CD1c-positive myeloid dendritic cell (primary cell): ENCODE measurements at regions not wholly inside any gene's neighbourhood (a gene's known extent, or its start where the extent isn't known, plus 50 kb on each side); places are given as distances from the start of the nearest gene placed in this dataset.

Source experiments
- DNase-seq: peaks from one replicate; pipeline ENCODE4 v3.0.0-alpha.2; 2016; ENCODE audit errors: extremely low spot score

GRCh38 chr6:8218861-8219260 lies 116.5 kb upstream of the EEF1E1 start:
- no peak for DNase-seq

GRCh38 chr6:8215631-8216030 lies 113.3 kb upstream of the EEF1E1 start:
- DNase-seq: no peak

- no peak for DNase-seq
Observed at GRCh38 chr6:8213995-8214394, 111.6 kb upstream of the EEF1E1 start.

- no peak for DNase-seq
Observed at GRCh38 chr6:8212720-8213434, 110.5 kb upstream of the EEF1E1 start.

DNA sequence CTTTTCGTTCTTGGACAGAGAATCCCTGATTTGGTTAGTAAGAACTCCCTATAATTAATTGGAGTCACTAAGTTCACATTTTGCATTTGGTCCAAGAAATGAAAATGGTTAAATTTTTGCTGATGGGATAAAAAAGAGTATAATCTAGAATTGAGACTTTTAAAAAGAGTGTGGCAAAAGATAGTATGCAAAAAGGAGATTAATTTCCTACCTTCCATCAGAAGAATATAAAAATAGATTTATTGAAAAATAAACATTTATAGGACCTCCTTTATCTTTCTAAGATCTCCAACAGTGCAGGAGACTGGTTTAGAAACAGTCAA lies 105.5 kb upstream of the EEF1E1 start:
- DNase-seq: no peak

DNA sequence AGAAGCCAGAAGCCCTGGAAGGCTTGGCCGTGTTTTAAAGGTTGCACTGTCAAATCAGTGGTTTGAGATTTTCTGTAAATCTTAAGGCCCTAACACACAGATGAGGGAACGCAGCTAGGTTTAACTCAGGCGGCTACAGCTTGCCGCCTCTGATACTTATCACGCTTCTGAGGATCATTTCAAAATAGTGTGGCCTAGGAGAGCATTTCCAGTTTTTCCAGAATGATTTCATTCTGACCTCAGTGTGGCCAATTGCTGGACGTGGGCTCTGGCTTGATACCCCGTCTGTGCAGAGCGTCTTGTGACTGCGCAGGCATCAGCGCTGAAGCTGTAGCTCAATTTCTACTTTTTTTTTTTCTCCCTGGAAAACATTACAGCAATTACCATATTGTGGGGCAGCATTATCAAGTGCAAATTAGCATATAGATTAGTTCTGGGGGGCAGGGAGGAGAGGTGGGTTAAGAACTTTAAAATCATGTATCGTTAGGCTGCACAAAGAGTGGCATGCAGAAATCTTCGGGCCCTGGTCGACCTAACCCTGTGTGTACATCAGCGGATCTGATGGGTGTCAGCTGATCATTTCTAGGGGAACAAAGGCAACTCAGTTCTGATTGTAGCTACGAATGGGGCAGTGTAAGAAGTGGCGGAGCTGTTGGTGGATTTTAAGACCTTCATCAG lies 105.0 kb upstream of the EEF1E1 start:
- no peak for DNase-seq

DNA sequence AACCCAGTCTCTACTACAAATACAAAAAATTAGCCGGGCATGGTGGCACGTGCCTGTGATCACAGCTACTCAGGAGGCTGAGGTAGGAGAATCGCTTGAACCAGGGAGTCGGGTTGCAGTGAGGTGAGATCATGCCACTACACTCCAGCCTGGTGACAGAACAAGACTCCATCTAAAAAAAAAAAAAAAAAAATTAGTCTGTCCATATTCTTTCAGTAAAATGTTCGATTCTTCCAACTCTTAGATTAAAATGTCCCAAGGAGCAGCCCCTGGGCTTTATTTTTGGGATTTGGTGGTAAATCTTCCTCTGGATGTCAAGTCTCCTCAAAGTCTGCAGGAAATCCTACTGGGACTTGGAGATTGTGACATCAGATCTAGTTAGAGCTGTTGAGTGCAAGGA lies 101.0 kb upstream of the EEF1E1 start:
- DNase-seq: no peak

- DNase-seq: no peak
Observed at GRCh38 chr6:8201679-8202078, 99.3 kb upstream of the EEF1E1 start.

DNA sequence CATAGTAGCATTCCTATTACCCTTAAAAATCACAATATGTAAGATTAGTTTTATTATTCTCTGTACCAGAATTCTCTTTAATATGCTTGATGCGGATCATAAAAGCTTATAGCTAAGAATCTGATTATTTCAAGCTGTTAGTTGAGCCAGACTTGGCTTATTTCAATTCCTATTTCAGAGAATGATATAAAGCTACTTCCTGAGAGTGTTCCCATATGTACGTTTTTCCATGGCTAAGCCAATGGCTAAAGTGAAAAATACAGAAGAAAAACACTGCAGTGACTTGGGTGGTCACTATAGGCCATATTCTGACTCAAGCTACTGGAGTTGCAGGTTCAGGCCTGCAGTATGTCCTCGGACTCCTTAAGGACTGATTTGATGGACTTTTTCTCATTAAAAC lies 97.9 kb upstream of the EEF1E1 start:
- DNase-seq: no peak

DNA sequence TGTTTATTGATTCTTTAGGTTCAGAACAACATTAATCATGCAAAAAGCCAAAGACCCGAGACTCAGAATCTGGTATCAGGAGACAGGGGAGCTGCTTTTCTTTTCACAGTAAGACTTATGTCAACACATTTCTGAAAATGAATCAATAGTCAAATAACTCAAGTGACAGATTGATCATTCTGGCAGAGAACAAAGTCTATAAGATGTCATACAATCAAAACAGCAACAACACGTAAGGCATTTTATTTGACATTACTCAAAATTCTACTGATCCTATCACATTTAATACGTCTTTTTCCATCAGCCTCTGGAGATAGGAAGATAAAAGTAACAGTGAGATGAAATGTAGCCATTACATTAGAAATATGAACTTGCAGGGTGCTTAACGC lies 93.4 kb upstream of the EEF1E1 start:
- DNase-seq: no peak

- peak; percentile 5 for DNase-seq
Observed at GRCh38 chr6:8195040-8195713, 92.8 kb upstream of the EEF1E1 start.

DNA sequence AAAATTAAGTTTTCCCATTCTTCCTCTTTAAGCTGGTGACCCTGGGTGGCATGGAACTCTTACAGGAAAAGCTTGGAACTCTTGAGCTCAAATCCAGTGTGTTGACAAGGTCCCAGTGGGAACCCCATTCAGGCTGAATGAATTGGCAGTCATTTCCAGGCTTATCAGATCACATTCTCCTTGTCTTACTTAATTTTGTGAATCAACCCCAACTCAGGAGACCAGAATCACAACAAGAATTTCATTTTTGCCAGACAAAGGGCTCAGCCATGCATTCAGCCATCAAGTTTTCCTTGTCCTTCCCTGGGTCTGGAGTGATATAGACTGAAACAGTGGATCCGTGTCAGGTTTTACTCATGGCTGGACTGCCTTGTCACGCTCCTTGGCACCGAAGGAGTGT lies 92.1 kb upstream of the EEF1E1 start:
- no peak for DNase-seq

DNA sequence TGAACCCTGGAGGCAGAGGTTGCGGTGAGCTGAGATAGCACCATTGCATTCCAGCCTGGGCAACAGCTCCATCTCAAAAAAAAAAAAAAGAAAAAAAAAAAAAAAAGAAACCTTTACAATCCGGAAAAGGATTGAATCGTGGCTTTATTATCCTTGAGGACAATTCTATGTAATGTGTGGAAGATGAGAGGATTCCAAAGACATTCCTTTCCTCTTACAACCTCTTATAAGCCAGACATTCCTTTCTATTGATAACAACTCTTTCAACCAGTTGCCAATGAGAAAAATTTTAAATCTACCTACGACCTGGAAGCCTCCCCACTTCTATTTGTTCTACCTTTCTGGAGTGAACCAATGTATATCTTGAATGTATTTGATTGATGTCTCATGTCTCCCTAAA lies 91.2 kb upstream of the EEF1E1 start:
- DNase-seq: no peak

GRCh38 chr6:8192597-8192996 lies 90.2 kb upstream of the EEF1E1 start:
- DNase-seq: no peak

DNA sequence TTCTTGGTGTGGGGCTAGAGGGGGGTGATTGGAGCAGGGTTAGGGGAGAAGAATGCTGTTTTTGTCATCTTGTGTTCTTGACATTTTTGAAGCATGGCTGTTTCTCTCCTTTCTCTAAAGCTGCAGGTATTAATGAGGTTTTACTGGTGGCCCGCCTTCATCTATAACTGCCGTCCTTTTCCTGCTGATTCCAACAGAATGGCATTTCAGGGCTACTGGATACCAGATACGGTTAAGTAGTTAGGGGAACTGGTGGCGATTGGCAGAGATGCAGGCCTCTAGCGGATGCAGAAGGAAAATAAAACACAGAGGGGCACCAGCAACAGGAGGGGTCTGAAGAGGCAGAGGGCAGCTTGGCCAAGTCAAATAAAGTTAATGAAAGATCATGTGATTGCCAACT lies 89.7 kb upstream of the EEF1E1 start:
- no peak for DNase-seq

- DNase-seq: no peak
Observed at GRCh38 chr6:8191629-8192028, 89.3 kb upstream of the EEF1E1 start.

GRCh38 chr6:8187209-8187608 lies 84.9 kb upstream of the EEF1E1 start:
- DNase-seq: no peak

GRCh38 chr6:8182902-8183665 lies 80.7 kb upstream of the EEF1E1 start:
- no peak for DNase-seq

DNA sequence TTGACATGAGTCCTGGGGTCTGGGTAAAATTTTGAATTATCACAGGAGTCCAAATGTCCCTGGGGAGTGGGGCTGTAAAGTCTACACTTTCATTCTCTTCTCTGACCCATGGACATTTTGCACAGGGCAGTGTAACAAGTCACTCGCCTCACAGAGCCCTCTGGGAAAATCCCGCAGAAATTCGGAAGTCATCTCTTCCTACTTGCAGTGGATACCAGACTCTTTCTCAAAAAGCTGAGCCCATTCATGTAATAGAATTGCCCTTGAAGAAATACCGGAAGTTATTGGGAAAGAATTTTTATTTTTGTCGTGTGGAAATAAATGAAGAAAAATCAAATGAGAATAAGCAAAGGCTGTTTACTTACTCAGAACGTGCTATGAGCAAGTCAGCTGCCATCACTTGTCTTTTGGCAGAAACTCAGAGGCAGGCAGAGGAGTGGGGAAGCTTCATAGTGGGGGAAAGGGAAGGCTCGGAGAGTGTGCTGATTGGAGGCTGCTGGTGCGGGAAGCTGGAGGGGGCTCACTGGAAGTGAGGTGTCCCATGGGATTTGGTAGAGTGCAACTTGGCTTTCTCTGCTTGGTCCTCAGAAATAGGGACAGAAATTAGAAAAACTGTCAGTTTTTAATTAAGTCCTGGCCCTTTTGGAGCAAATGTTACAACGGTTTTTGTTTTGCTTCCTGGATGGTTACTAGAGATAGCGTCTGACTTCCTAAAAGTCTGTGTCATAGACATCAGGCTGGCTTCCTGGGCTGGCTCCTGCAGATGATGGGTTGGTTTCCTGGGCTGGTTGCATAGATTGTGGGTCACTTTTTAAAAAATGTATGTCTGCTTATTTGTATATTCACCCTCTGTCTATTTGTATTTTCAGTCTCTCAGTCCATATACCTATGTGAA lies 79.8 kb upstream of the EEF1E1 start:
- DNase-seq: peak; percentile 4

- no peak for DNase-seq
Observed at GRCh38 chr6:8181160-8181881, 79.0 kb upstream of the EEF1E1 start.
